ENCODE measurements at regions not wholly inside any gene's neighbourhood (a gene's known extent, or its start where the extent isn't known, plus 50 kb on each side); places are given as distances from the start of the nearest gene placed in this dataset.
"Not testable (repeated sequence)": the region's sequence is repeated elsewhere in the genome, so short reads cannot be mapped to it uniquely, and the experiment has no call there.

DNA sequence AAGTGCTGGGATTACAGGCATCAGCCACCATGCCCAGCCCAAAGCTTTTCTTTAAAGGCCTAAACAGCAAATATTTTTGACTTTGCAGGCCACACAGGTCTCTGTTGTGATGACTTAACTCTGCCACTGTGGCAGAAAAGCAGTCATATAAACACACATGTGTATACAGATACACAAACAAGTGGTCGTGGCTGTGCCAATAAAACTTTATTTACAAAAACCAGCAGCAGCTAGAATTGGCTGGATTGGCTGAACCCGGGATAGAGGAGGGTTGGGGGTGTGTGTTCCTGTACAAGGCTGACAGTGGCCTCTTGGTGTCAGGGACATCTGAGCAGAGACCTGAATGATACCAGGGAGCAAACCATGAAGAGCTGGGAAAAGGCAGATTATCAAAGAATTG, 95.6 kb downstream of the NCOR2 start:
- TF ChIP-seq CTCF (IDR thresholded peaks at IDR 0.05; ENCODE audit: borderline replicate concordance, insufficient read depth, low read depth, low read length), result no peak
- H3K4me3 ChIP-seq (ENCODE audit: low read depth, low read length), result no peak overlapping the region

DNA sequence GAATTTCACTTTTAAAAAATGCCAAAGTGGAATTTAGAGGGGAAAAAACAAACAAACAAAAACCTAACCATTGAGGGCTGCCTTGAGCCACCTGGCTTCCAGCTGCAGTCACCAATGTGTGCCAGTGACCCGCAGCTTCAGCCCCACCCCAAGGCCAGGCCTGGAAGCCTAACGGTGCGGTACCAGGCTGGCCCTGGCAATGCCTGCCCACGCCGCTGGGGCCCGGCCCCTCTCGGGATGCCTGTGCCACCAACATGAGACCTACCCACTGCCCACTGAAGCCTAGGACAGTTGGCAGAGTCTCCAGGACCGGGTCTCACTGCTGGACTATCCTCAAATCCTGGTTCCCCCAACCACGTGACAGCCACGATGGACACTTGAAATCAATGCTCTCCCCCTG, 96.6 kb downstream of the NCOR2 start:
- H3K4me3 ChIP-seq (ENCODE audit: low read depth, low read length), result no peak overlapping the region
- TF ChIP-seq CTCF (IDR thresholded peaks at IDR 0.05; ENCODE audit: borderline replicate concordance, insufficient read depth, low read depth, low read length), result no peak

DNA sequence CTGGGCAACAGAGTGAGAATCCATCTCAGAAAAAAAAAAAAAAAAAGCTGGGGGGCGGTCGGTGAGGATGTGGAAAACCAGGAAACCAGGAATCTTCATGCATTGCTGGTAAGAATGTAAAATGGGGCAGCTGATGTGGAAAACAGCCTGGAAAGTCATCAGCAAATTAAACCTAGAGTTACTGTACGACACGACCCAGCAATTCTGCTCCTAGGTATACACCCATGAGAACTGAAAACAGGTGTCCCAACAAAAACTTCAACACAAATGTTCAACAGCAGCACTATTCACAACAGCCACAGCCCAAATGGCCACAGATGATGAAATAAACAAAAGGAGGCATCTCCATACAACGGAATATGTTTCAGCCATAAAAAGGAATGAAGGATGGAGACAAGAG, 97.3 kb downstream of the NCOR2 start:
- H3K4me3 ChIP-seq (ENCODE audit: low read depth, low read length), result no peak overlapping the region
- no peak for TF ChIP-seq CTCF (IDR thresholded peaks at IDR 0.05; ENCODE audit: borderline replicate concordance, insufficient read depth, low read depth, low read length)

- no peak overlapping the region for H3K4me3 ChIP-seq (ENCODE audit: low read depth, low read length)
- TF ChIP-seq CTCF (IDR thresholded peaks at IDR 0.05; ENCODE audit: borderline replicate concordance, insufficient read depth, low read depth, low read length), result peak; percentile 63; the same call in 1 of the 2 replicates
Observed at GRCh38 chr12:124469193-124469888, 98.1 kb downstream of the NCOR2 start.

DNA sequence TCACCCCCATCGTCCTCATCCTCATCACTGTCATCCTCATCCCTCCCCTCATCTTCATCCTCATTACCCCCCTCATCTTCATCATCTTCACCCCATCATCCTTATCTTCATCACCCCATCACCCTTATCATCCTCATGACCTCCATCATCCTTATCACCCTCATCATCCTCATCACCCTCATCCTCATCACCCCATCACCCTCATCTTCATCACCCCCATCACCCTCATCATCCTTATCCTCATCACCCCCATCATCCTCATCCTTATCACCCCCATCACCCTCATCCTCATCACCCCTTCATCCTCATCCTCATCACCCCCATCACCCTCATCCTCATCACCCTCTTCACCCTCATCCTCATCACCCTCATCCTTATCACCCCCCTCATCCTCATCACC, 99.9 kb downstream of the NCOR2 start:
- not testable (repeated sequence) for H3K4me3 ChIP-seq (ENCODE audit: low read depth, low read length)

GRCh38 chr12:124466216-124467128, 100.9 kb downstream of the NCOR2 start:
- H3K4me3 ChIP-seq (ENCODE audit: low read depth, low read length), result peak overlapping the region; percentile 29
- TF ChIP-seq CTCF (IDR thresholded peaks at IDR 0.05; ENCODE audit: borderline replicate concordance, insufficient read depth, low read depth, low read length), result peak; percentile 61

DNA sequence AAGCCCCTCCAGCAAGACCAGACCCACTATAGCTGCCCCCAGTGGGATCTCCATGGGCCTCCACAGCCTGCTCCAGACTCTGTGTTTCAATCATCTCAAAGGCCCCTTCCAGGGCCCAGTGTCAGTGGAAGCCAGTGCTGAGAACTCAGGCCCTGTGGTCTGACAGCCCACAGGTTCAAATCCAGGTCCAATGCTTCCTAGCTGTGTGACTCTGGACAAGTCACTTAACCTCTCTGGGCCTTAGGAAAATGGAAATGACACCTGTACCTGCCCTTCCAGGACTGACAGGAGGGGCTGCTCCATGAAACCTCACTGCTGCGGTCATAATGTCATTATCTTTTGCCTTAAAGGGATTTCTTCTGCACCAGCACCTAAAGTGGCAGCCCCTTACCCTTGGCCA, 101.9 kb downstream of the NCOR2 start:
- H3K4me3 ChIP-seq (ENCODE audit: low read depth, low read length), result peak overlapping the region; percentile 29
- no peak for TF ChIP-seq CTCF (IDR thresholded peaks at IDR 0.05; ENCODE audit: borderline replicate concordance, insufficient read depth, low read depth, low read length)

Data from GM12875 (cell line).